Stimulated activated CD8-positive, alpha-beta memory T cell treated with anti-CD3 and anti-CD28 coated beads, Interleukin-4, amount 100 ng/mL, for 4 hours (primary cell): ENCODE measurements at regions not wholly inside any gene's neighbourhood (a gene's known extent, or its start where the extent isn't known, plus 50 kb on each side); places are given as distances from the start of the nearest gene placed in this dataset.

Experiments used
- DNase-seq, 2 donors: peaks; one replicate each; pipeline ENCODE4 v3.0.0-alpha.2; 2020; ENCODE audit warnings: low read depth in 2 of 2, low spot score in 1 of 2

DNA sequence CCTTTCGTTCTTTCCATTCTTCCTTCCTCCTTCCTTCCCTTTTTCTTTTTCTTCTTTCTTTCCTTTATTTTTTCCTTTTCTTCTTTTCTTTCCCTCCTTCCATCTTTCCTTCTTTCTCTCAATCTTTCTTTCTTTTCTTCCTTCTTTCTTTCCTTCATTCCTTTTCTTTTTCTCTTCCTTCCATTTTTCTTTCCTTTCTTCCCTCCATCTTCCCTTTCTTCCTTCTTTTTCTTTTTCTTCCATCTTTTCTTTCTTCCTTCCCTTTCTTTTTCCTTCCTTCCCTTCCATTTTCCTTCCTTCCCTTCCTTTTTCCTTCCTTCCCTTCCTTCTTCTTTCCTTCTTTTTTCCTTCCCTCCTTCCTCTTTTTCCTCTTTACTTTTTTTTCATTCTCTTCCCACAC is 568.7 kb downstream of the GALR1 start:
- DNase-seq = no peak

- no peak for DNase-seq
Observed at GRCh38 chr18:77820472-77820871, 570.8 kb downstream of the GALR1 start.

DNA sequence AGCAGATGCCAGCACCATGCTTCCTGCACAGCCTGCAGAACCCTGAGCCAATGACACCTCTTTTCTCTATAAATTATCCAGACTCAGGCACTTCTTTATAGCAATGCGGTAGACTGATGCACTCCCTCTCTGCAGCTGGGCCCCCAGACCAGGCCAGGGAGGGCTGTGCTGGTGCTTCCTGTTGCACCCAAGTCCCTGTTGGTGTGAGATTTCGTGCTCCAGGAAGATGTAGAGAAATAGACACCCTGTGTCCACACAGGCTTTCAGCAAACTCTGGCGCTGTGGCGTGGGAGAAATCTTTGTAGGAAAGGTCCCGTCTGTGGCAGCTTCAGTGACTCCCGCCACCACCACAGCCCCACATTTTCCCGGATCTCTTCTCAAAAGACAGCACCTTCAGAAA is 572.2 kb downstream of the GALR1 start:
- DNase-seq = no peak

DNA sequence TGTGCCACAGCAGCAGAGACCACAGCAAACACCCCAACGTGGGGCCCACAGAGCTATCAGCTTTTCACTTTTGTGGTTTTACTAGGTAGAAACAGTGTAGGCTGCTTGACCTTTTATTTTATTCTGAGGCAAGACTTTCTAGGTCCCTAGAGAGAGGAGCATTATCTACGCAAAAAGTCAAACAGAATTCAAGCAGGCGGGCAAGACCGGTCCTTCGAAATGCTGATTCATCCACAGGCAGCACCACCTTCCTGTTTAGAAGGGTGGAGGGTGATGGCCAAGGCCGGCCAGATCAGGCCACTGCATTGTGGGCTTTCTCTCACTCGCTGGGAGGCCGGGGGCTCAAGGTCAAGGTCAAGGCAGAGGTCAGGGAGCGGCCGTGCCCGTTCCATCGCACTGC is 573.0 kb downstream of the GALR1 start:
- no peak for DNase-seq

DNA sequence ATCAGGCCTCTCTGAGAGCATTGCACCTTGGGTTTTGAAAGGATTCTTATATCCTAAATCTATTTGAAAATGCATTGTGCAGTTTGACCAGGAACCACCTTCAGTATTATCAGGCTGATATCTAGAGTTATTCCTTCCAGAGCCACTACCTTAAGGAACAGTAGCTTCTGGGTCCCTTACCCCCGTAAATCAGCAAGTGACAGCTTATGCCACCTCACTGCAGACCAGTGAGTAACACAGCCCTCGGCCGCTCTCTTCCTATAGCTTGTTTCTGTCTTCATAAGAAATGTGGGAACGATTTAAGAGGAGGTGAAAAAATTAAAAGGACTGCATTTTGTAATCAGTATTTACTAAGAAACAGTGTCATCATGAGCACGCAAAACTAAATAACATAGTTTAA is 584.2 kb downstream of the GALR1 start:
- DNase-seq = no peak

- DNase-seq = no peak
Observed at GRCh38 chr18:77851802-77852201, 602.2 kb downstream of the GALR1 start.

GRCh38 chr18:77853859-77854258 is 604.2 kb downstream of the GALR1 start:
- no peak for DNase-seq

GRCh38 chr18:77857678-77858655 is 608.3 kb downstream of the GALR1 start:
- DNase-seq = no peak

GRCh38 chr18:77859634-77860033 is 610.0 kb downstream of the GALR1 start:
- DNase-seq = no peak

GRCh38 chr18:77862066-77862757 is 612.6 kb downstream of the GALR1 start:
- DNase-seq = no peak

GRCh38 chr18:77865853-77866252 is 616.2 kb downstream of the GALR1 start:
- no peak for DNase-seq

- no peak for DNase-seq
Observed at GRCh38 chr18:77866351-77866750, 616.7 kb downstream of the GALR1 start.

- DNase-seq = no peak
Observed at GRCh38 chr18:77870199-77870598, 620.6 kb downstream of the GALR1 start.

- no peak for DNase-seq
Observed at GRCh38 chr18:77870894-77871293, 621.2 kb downstream of the GALR1 start.

DNA sequence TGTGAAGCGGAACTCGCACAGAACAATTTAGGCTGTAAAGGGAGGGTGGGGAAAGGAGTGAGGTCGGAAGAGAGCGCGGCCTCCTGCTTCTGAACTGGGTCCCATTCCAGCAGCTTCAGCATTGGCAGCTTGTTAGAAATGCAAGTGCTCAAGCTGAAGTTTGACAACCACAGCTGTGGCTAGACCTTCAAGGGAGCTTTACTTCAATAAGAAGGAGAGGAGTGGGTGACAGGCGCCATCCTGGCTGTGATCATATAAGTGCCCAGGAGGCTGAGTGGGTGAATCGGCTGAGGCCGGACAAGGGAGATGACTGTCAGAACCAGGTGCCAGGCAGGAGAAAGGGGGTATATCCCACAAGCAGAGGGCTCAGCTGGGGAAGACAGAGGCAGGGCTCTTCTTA is 622.5 kb downstream of the GALR1 start:
- DNase-seq = no peak

GRCh38 chr18:77876319-77876865 is 626.7 kb downstream of the GALR1 start:
- no peak for DNase-seq

GRCh38 chr18:77879829-77880228 is 630.2 kb downstream of the GALR1 start:
- DNase-seq = no peak

- DNase-seq = no peak
Observed at GRCh38 chr18:77884454-77884853, 634.8 kb downstream of the GALR1 start.

GRCh38 chr18:77894060-77894459 is 644.4 kb downstream of the GALR1 start:
- DNase-seq = no peak

GRCh38 chr18:77895250-77895649 is 645.6 kb downstream of the GALR1 start:
- DNase-seq = no peak

DNA sequence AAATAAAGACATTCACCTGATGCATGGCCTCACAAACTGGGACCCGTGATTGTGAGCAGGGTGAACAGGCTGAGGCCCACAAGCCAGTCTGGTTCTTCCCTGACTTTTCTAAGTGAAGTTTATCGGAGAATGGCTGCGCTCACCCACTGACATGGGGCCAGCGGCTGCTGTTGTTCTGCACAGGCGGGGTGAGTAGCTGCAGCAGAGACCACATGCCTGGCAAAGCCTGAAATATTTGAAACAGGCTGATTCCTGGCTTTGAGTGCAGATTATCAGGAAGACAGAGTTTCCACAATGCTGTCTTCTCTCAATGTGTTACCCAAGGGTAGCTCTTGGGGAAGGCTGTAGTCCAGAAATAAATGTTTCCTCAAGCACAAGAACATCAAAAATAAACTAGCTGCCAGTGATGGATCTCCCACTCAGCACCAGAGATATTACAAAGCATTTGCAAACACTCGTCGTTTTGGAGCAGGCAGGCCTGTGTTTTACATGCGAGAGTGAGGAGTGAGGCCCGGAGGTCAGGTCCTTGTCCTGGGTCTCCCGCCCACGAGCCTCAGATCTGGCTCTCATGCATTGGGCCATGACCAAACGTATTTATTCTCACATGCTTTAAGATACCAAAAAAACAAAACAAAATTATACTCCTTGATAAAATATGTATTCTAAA is 647.1 kb downstream of the GALR1 start:
- DNase-seq = no peak

DNA sequence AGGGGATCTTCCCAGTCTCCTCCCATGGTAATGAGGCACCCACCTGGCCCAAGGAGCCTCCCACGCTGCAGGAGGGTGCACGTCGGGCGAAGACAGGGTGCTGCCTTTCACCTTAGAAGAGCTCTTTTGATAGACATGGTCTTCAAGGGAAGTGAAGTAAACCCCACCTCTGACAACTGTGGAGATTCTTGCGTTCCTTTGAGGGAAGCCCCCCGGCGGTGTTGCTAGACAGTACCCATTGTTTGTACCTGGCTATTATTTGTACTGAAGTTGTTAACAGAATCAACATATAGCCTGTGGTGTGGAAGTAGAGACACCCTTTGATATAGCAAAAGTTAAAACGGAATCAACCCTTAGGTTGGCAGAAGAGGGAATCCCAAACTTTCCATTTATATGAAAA is 648.0 kb downstream of the GALR1 start:
- DNase-seq = no peak
